Cerebellar nuclear complex (tissue), 1 donor: ENCODE measurements at regions not wholly inside any gene's neighbourhood (a gene's known extent, or its start where the extent isn't known, plus 50 kb on each side); places are given as distances from the start of the nearest gene placed in this dataset.

ENCODE experiments used
- DNase-seq, 2 experiments: peaks; one replicate each; lab custom pipeline; 2025; lab: John Stamatoyannopoulos, UW

DNA sequence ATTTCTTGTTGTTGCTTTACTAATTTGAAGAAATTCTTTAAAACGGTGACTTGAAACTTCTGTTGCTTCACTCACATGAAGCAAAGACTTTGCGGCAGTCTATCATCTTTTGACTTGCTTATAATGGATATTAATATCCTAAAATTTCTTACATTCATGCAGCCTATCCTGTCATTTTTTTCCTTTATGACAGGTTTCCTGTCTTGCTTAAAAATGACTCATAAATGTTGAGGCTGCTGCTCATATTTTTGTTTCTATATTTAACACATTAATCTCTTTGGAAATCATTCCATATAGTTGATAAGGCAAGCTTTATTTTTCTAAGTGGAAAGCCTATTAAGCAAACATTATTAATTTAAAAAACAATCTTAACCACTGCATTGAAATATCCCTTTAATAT is 176.6 kb upstream of the GALNTL6 start:
- DNase-seq, result no peak

DNA sequence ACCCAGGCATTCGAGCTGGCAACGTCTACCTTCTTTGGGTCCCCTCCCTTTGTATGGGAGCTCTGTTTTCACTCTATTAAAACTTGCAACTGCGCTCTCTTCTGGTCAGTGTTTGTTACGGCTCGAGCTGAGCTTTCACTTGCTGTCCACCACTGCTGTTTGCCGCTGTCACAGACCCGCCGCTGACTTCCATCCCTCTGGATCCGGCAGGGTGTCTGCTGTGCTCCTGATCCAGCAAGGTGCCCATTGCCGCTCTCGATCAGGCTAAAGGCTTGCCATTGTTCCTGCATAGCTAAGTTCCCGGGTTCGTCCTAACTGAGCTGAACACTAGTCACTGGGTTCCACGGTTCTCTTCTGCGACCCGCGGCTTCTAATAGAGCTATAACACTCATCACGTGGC is 183.5 kb upstream of the GALNTL6 start:
- DNase-seq, result no peak

DNA sequence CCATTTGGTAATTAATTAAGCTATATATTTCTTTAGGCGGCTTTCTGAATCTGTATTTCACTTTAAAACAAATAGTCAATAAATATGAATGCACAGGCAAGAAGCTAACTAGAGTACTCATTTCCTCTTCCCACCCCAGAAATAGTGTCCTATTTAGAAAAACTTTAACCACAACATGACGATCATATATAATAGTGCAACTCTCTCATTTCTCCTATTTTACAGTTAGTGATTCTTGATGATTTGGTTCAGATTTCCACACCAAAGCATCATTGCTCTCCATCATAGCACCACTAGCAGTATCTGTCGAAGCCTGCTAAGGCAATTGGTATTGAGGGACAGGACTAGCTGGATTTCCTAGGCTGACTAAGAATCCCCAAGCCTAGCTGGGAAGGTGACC is 184.0 kb upstream of the GALNTL6 start:
- DNase-seq, result no peak

DNA sequence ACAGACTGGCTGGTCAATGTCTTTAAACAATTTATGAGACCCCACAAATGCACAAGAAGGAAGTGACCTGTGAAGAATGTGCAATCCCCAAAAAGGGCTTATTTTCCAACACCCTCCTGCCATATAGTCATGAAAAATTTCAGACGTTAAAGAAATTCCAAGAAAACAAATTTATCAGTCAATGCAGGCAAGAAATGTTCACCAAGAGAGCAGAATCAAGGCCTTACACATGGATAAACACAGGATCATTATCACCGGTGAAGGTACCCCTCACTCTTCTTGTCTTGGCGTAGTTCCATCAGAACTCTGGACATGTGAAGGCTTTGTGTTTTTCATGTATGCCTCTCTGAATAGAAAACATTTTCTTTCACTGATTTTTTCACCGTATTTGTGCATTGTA is 186.7 kb upstream of the GALNTL6 start:
- no peak for DNase-seq

DNA sequence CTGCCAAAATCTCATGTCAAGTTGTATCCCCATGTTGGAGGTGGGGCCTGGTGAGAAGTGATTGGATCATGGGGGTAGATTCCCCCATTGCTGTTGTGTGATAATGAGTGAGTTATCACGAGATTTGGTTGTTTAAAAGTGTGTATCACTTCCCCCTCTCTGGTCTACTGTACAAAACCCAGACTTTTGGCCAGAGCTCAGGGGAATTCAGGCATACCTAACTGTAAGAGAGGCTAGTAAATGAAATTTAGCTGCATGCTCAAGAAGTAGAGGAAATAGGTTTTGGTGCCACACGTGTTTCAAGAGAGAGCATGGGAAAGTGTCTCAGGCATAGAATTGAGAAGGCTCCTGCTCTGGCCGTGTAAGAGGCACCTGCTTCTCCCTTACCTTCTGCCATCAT is 190.5 kb upstream of the GALNTL6 start:
- DNase-seq, result no peak

DNA sequence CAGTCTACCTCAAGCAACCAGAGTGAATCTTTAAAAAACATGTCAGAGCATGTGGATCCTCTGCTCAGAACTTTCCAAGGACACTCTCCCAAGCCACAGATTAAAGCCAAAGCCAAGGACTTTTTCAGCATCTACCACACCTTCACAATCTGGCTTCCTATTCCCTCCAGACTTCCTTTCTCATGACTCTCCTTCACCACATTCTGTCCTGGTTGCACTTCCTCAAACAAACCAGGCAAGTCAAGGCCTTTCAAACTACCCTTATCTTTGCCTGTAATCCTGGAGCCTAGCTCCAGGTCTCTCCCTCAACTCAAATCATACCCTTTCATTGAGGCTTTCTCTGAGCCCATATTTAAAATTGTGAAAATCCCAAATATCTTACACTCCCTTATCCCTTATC is 191.6 kb upstream of the GALNTL6 start:
- no peak for DNase-seq

DNA sequence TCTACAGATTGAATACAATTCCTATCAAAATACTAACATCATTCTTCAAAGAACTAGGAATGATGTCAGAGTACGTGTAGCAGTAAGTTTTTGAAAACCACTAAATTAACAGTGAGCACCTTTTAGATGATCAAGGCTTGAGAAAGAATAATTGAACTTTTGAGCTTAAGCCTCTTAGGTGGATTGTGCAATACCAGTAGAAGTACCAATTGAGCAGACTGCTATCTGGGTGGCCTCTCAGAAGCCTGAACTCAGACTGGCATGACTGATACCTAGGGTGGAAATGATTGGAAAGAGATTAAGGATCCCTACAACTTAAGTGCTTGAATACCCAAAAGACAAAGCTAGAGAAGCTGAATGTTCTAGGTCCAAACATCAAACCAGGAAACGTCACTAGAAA is 200.3 kb upstream of the GALNTL6 start:
- no peak for DNase-seq

DNA sequence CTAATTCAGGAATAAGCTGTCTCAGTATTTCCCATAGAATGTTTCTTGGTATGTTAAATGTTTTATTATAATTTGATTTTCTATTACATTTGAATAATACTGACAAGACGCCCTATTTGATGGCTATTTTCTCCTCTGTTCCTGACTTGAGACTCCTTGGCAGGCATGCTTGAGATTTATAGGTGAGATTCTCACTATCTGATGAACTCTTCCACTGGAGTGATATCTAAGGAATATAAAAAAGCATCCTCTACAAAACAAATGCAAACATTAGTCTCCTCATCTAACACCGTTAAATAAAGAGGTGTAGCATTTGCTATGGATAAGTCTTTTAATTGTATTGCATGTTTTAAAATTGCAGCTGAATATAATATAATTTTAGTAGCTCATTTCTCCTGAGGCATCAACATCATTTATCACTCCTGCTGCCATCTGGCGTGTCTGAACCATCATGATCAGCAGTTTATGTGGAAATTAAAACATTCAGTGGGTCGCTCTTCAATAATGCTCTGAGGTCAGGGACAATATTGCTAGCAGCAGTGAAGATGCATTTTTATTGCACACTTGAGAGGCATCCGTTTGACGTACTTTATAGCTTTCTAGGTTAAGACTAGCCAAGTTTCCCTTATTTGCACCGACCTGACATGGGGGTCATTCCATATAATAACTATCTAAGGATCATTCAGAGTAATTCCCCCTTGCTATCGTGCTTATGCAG is 210.4 kb upstream of the GALNTL6 start:
- no peak for DNase-seq

DNA sequence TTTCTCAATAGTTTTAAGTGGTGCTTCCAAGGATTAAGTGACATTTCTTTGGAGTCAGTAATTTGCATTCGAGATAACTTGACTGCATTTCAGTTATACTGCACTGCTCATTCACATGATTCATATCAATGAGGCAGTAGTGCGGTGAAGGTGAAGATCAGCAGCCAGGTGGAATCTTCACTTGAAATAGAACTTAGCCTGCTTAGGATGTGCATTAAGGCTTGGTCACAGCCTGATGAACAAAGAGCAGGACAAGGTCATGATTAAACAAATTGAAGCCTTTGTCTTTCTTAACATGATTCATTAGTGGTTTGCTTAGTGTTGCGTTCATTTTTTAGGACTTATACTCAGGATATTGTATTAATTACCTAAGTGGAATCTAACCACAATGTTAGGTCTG is 212.1 kb upstream of the GALNTL6 start:
- no peak for DNase-seq

DNA sequence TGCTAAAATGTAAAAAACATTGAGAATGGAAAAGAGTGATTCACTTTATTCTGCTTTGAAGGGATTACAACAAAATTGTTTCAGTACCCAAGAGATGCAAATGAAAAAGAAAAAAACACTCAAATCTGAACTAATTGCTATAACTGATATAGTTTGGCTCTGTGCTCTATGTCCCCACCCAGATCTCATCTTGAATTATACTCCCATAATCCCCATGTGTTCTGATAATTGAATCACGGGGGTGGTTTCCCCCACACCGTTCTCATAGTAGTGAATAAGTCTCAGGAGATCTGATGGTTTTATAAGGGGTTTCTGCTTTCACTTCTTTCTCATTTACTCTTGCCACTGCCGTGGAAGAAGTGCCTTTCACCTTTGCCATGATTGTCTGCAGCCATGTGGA is 213.6 kb upstream of the GALNTL6 start:
- DNase-seq, result no peak

DNA sequence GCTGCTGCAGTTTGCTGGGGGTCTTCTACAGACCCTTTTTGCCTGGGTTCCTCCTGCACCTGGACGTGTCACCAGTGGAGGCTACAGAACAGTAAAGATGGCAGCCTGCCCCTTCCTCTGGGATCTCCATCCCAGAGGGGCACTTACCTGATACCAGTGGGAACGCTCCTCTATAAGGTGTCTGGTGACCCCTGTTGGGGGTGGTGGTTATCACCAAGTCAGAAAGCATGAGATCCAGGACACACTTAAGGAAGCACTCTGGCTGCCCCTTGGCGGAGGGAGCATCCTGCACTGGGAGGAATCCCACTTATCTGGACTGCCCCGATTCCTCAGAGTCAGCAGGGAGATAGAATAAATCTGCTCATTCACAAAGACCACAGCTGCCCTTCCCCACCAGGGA is 218.9 kb upstream of the GALNTL6 start:
- no peak for DNase-seq

DNA sequence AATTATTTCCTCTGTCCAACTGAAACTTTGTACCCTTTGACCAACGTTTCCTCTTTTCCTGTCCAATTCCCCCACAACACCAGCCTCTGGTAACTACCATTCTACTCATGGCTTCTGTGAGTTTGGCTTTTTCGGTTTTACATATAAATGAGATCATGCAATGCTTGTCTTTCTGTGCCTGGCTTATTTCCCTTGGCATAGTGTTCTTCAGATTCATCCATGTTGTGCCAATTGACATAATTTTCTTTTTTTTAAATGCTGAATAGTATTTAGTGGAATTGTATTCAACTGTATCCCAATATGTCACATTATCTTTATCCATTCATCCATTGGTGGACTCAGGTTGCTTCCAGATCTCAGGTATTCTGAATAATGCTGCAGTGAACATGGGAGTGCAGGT is 222.5 kb upstream of the GALNTL6 start:
- DNase-seq, result no peak

DNA sequence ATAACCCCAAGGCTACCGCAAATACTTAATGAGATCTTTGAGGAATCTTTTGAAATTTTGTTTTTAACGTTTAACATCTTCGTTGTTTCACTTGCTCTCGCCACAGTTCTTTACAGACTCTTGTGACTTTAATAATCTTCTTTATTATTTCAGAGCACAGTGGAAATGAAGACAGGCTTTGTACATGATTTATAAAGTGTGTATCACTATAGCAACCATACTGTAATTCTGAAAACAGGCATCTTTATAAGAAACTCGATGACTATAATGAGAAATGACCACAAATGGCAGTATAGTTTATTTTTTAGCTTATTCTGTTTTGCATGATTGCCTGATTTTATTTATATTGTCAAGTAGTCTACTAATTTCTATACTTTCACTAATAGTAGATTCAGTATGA is 224.4 kb upstream of the GALNTL6 start:
- DNase-seq, result no peak

DNA sequence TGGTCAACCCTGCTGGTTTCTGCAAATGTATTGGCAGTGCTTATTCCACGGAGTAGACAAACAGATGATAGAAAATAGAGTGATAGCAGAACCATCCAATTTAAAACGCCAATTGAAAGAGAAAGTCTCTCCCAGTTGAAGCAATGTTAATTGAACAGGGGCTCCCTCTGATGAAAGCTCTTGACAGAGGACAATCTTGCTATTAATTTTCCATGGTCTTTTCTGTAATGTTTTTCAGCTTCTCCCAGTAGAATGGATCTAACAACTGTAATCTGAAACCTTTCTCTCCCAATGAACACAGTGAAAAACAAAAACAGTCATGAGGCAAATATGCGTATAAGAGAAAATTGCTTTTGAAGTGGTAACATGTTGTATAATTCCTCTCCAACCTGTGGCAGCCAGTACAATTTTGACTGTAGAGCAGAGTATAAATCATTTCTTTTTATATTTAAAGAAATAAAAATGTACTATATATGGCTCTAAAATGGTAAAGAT is 225.1 kb upstream of the GALNTL6 start:
- DNase-seq, result no peak

DNA sequence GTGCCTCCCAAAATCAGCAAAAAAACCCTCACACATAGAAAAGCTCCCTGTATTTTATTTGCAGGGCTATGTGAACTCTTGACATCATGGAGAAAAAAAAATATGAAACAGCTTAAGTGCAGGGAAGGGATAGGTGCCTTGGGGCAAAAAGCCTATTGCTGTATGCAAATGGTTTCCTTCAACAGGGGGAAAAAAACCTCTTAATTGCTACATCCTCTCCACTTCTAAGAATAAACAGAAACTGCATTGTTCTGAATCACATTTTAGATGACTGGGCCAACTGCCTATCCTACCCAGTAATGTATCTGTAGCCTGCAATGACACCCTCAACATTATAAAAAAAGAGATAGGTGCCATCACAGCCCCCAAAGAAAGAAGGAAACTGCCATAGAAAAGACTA is 229.4 kb upstream of the GALNTL6 start:
- no peak for DNase-seq

DNA sequence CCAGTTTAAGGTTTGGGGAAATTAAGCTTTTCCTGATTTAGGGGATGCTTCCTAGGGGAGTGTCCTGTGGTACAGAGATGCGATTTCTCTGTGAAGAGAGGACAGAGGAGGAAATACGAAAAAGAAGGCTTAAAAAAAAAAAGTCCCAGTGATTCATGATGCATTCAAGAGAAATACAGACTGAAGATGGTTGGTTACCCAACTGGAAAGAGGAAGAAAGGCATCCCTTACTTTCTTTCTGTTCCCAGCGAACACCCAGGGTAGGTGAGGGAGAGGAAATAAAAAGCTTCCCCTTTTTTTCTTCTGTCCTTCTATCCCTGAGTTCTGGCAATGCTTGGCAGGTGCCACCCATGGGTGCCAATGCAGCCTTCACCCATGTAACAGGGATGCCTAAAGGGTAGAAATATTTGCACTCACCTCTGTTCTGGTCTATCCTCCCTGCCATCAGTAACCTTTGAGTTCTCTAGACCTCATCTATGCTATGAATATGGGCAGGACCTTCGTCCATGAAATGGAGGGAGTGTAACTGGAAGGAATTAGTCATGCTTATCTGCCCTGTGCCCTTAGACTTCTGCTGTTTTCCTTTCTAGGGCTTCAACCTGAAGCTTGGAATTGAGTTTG is 230.1 kb upstream of the GALNTL6 start:
- no peak for DNase-seq

DNA sequence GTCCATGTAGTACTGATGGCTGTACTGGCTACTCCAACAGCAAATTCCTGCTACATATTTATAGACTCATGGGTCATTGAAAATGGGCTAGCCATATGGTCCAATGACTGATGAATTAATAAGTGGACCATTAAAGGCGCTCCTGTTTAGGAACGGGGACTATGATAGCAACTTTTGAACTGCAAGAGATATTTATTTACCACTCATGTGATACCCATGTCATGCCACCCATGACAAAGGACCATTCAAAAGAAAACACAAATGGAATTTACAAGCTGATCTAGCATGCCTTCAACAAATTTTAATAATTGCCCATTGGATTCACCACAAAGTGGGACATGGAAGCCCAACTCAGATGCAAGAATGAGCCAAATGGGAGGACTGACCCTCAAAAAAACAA is 240.0 kb upstream of the GALNTL6 start:
- DNase-seq, result no peak

DNA sequence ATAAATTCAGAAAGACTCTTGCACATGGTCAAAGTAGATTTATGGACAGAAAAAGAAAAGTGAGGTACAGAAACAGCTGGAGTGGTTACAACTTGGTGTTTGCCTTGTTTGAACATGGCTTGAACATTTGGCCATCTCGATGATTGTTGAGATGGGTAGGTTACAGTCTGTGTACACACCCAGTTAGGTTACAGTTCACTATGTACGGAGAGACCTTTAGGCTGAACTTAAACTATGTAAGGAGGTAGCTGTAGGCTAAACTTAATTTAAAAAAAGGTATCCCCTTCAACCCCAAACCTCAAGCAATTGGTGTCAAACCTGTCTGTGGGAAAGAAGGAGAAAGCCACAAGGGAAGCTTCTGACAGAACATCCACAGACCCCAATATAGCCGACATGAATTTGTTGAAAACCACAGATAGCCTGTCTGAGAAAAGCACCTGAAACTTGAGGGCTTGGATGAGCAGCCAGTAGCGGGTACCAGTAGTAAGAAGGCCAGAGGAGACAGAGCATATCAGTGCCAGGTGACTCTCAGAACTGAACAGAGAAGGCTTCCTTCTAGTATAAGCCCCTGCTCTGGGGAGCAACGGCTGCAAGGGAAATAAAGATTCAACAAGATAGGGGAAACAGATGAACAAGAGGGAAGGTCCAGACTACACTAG is 247.9 kb upstream of the GALNTL6 start:
- no peak for DNase-seq

DNA sequence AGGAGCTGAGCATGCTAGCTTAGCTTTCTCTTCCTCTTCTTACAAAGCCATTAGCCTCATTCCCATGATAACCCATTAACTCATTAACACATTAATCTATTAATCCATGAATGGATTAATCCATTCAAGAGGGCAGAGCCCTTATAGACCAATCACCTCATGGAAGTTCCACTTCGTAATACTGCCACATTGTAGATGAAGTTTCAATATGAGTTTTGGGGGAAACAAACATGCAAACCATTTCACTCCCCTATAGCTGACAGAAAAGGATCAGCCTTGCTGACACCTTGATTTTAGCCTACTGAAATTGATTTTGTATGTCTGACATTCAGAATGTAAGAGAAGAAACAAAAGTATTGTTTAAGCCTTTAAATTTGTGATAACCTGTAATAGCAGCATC is 251.8 kb upstream of the GALNTL6 start:
- DNase-seq, result no peak

DNA sequence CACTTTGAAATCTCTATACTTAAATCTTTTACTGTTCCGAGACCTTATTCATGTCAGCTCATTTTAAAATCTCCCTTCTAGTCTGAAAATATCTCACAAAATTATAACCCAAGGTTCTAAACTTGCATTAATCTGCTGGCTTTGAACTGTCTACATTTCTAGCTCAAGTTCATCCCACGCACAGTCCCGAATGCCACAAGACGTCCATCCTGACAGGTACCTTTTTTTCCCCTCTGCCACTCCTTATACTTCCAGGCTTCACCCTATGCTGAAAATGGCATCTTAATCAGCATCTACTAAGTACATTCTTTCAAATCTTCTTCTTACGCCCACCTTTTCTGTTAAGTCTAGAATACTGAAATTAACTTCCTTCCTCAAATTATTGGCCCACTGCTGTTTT is 259.2 kb upstream of the GALNTL6 start:
- DNase-seq, result no peak

DNA sequence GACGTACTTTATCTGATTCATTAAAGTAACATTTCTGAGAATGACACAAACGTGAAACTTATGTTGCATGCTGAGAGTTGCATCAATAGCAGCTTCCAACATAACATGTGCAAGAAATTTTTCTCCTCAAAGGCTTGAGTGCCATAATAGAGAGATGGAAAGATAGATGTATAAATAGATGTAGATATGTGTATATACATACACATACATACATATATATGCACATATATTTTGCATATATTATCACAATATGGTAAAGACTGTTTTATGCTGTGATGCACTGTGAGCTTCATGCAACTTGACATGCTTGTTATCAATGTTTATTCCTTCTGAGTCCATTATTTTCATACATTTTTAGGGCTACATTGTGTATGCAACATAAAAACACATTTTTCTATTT is 270.6 kb upstream of the GALNTL6 start:
- DNase-seq, result no peak

DNA sequence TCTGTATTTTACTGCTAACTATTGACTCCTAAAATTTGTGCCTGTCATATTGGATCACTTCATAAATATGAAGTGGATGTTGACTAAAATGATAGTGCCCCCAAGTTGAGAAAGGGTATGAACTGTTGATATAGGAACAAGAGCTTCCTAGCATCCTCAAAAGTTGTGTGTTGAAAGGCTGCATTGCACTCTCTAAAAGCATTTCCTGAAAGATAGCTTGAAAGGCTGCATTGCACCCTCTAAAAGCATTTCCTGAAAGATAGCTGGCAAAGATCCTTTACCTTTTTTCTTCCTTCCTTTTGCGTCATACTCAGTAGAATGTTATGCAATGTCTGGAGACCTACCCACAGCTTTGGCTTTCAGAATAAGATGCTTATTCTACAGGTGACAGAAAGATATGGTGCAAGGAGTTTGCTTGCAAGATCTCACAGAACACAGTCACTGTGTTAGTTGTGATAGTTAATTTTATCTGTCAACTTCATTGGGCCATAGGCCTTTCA is 274.6 kb upstream of the GALNTL6 start:
- no peak for DNase-seq

DNA sequence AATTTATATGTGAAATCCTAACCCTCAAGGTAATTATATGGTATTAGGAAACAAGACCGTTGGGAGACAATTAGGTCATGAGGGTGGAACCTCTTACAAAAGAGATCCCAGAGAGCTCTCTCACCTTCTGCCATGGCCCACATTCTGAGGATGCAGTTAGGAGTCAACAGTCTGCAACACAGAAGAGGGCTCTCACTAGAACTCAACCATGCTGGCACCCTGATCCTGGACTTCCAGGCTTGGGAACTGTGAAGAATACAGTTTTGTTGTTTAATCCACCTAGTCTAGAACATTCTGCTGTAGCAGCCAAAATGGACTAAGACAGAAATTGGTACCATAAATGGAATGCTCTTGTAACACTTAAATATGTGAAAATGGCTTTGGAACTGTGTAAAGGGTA is 278.8 kb upstream of the GALNTL6 start:
- no peak for DNase-seq
